HK-2 (cell line): ENCODE measurements at regions not wholly inside any gene's neighbourhood (a gene's known extent, or its start where the extent isn't known, plus 50 kb on each side); places are given as distances from the start of the nearest gene placed in this dataset.

Experiments used
- DNase-seq: peaks from one replicate; pipeline ENCODE4 v3.0.0-alpha.2; 2018; ENCODE audit not compliant: unreplicated experiment

GRCh38 chr11:32200136-32200847, 109.4 kb downstream of the RCN1 start:
- no peak for DNase-seq

DNA sequence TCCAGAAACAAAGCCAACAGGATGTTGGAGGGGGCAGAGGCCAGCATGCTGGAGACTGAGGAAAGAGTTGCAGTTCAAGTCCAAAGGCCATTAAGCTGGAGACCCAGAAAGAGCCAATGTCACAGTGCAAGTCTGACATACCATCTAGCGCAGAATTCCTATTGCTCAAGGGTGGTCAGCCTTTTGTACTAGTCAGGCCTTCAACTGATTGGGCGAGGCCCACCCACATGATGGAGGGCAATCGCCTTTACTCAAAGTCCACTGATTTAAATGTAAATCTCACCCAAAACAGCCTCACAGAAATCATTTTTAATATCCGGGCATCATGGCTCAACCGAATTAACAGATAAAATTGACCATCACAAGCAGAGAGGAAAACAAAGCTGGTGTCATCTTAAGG, 113.9 kb downstream of the RCN1 start:
- no peak for DNase-seq

GRCh38 chr11:32210556-32210955, 119.7 kb downstream of the RCN1 start:
- DNase-seq, result no peak

DNA sequence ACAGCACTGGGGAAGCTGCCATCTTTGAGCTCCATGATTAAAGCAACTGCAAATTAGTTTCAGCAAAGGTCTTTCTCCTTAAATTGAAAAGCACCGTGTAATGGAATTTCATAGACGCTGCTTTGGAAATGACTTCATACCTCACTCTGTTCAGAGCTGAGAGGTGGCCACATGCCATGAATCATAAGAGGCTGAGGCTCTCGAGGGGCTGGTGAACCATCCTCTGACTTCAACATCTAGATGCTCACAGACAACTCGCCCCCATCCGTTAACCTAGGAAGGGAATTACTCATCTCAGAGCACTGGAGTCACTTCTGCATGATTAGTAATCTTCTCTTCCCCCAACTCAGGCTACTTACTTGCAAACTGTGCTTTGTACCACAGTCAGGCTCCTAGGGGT, 122.3 kb downstream of the RCN1 start:
- DNase-seq, result peak; percentile 61

DNA sequence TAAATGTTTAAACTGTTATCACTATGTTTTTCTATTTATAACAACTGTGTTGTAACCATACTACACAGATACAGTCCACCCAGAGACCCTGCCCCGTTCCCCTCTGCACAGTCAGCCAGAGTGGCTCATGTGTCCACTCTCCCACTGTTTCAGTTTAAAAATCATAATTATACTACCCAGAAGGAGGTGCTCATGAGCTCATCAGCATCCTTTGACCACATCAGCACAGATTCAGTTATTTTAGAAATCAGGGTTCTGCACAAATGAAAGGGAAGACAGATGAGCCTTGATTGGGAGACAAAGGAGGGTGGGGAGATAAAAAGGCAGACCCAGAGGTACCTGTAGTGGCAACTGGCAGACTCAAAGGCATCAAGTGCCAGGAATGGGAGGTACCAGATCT, 124.3 kb downstream of the RCN1 start:
- DNase-seq, result no peak

DNA sequence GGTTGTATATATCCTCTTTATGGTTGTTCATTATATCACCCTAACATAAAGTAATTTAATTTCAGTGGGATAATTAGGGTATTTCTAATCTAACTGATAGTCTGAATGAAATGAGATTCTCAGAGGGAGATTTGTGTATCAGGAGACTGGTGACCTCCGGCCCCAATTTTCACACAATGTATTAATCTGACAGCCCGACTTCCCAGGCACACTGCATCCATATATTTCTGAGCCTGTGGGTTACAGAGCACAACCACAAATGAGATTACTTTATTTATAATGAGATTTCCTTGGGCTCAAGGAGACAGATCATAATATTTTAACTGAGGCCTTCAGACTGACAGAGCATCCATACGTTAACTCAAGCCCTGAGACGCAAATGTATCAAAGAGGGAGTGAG, 125.9 kb downstream of the RCN1 start:
- no peak for DNase-seq

DNA sequence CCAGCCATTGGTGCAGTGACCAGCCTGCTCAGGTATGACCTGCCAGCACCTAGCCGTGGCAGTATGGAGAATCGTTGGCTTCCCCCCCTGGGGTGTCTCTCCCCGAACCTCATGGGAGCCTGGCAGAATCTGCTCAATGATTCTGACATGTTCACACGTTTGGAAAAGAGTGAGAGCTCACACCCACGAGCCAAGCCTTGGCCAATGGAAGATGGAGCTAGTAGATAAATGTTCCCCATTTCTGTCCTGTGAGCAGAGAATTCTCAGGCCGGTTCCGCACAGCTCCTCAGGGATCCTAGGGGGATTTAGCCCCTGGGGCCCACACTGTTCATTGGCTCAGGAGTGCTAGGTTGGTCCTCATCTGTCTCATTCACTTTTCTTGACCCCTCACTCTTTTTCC, 128.4 kb downstream of the RCN1 start:
- DNase-seq, result no peak

DNA sequence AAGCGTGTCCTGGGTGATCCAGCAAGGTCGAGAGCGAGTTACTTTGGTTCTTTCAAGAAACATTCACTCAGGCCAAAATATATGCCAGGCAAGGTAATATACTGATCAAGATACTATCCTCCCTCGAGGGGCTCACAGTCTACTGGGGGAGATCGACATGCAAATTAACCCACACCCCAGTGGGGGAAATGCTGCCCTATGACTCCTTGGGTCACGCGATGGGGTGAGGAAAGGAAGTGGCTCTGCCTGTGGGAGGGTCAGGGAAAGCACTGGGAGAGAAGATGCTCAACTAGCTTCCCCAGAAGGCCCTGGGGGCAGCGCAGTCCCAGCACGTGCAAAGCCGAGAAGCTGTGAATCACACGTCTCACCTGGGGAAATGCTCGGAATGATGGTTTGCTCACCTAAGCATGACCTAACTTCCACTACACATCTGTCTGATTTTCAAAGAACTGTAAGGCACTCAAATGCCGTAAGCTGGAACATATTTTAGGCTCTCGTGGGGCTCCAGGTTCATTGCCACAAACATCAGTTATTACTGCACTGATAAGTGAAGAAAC, 130.7 kb downstream of the RCN1 start:
- DNase-seq, result no peak

DNA sequence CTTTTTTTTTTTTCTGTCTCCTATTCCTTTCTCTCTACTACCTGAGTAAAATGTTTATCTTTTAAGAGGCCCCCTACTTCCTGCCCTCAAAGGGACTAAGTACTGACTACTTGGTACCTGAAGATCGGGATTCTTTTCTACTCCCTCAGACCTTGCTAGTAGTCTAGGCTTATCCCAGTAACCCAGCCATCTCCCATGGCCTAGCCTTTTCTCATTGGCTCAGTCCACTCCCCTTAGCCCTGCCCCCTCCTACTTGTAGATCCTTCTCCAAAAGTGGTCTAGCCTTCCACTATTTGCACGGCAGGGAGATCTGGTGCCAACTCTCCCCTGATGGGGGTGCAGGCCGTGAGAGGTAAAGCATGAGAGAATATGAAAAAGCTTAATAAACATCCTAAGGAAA, 133.7 kb downstream of the RCN1 start:
- DNase-seq, result no peak

DNA sequence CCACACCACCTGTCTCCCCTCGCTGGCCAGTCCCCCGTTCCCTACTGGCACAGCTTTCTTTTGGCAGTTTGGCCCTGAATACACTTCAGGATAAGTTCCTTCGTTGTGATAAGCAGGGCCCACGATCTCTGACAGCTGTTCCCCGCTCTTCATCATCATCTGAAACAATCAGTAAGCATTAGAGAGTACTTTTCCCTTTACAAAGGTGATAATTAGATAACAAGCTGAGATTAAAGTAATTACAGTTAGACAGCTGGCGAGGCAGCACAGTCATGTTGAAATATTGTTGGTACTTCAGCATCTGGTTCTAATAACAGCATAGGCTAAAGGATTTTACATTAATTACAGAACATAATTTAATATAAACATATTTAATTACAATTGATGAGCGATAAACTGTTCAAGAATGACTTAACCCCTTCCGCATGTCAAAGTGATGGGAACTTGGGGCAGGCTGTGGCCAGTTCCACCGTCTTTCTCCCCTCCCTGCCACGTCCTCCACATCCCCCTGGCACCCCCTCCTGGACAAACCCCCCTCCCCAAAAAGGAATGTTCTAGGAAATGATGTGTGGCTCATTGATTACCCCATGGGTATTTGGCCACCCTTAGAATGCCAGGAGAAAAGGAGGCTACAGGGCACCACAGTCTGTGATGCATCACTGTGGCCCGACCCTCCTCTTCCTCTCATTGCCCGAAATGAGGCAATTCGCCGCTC, 134.9 kb downstream of the RCN1 start:
- DNase-seq, result no peak

DNA sequence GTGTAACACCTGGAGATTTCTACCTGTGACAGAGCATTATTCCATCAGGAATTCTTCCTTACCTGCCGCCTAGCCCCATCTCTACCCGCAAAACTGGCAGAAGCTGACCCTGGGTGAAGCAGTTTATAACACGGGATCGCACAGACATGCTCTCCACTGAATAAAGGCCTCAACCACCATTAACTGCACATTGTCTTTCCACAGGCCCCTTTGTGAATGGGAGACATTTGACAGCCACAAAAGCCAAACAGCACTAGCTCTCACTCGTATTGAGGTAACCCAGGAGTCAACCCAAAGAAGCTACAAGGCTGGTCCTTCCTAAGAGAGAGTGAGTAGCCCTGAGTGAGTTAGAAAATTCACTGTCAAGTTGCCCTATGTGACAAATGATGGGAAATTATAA, 135.6 kb downstream of the RCN1 start:
- no peak for DNase-seq

- no peak for DNase-seq
These were observed 138.8 kb downstream of the RCN1 start for GRCh38 chr11:32229576-32230240.

DNA sequence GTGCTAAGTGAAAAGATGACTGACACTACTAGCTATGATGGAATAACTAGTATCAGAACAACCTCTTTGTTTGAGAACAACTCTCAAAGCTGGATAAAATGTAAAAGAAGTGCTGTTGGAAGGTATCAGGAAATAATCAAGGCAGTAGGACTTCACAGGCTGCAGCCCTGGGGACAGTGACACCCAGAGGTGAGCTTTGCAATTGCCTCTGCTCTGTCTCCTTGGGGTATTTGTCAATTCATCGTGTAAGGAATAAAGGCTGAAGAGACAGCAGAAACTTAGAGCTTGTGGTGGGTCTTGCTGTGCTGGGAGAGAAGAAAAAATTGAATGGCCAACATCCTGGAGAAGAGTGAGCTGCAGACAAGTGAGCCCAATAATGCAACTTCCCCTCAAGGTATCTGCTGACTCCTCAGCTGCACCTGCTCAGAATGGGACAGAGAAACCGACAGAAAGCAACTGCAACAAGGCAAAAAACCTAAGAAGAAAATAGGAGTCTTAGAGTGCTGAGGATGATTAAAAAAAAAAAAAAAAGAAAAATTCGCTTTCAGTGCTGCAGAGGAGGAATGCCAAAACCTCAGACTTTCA, 141.1 kb downstream of the RCN1 start:
- DNase-seq, result no peak

GRCh38 chr11:32232516-32232915, 141.6 kb downstream of the RCN1 start:
- no peak for DNase-seq

DNA sequence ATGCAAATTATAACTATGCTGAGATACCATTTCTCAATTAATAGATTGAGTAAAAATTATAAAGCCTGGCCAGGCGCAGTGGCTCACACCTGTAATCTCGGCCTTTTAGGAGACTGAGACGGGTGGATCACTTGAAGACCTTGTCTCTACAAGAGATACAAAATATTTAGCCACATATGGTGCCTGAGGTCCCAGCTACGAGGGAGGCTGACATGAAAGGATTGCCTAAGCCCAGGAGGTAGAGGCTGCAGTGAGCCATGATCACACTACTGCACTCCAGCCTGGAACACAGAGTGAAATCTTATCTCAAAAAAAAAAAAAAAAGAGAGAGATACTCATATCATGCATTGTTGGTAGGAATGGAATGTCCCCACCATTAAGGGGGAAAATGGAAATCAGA, 142.4 kb downstream of the RCN1 start:
- no peak for DNase-seq

DNA sequence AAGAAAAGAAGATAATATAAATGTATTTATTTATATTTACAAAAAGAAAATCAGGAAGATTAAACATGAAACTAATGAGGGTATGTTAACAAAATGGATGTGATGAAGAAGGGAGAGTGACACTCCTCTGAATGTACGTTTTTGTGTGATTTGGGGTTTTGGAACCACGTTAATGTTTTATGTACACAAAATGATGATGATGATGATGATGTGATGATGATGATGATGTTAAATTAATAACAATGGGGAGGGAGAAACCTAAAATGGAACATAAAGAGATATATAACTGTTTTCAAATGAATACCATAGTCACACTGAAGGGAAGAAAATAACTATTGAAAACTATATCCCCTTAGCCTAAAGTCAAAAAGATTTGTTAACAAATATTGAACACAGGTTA, 143.1 kb downstream of the RCN1 start:
- no peak for DNase-seq

DNA sequence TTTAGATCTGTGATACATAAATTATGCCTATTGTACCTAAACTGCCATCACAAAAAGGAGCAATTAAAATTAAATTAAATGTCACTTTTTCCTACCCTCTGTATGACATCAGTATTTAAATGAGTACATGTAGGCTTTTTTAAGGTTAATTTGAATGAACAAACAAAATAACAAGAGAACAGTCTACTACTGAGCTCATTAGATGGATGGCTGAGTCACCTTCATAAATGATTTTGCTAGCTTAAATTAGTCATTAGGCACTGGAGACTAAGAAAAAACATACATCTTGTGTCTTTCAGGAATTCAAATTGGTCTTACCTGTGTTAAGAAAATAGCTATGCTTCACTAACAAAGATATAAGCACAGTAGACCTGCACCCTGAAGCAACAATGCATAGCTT, 153.6 kb downstream of the RCN1 start:
- DNase-seq, result no peak

- no peak for DNase-seq
These were observed 162.8 kb downstream of the RCN1 start for GRCh38 chr11:32253706-32254105.

GRCh38 chr11:32255841-32256240, 165.0 kb downstream of the RCN1 start:
- DNase-seq, result no peak

- no peak for DNase-seq
These were observed 165.6 kb downstream of the RCN1 start for GRCh38 chr11:32256466-32256865.

- no peak for DNase-seq
These were observed 168.8 kb downstream of the RCN1 start for GRCh38 chr11:32259641-32260081.

DNA sequence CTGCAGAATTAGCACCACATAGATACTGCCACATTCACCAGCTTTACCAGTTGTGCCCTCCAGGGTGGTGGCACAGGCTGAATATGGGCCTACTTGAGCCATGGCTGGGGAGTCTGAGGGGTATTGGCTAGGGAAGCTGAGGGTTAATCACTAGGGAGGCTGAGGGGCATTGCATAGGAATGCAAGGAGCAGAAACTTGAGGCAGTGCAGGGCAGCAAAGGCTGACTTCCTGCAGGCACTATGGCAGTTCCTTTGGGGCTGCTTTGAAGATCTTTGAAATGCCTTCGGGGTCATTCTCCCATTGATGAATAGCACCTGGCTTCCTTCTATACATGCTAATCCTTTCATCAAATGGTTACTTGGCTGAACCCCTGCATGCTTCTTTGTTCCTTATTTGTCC, 171.5 kb downstream of the RCN1 start:
- no peak for DNase-seq
